ENCODE measurements at regions not wholly inside any gene's neighbourhood (a gene's known extent, or its start where the extent isn't known, plus 50 kb on each side); places are given as distances from the start of the nearest gene placed in this dataset.

DNA sequence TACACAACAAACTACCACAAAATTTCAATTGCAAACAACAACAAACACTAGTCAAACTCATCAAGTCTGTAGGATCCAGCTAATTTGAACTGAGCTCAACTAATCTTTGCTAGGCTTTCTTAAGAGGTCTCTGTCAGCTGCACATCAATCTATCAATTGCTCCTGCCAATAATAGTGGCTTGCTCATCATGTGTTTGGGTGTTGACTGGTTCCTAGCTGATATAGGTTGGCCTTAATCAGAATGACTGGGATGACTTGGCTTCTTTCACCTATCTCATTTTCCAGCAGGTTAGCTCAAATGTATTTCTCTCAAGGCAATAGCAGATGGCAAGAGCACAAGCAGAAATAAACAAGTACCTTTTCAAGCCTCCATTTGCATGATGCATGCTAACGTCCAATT, 370.3 kb upstream of the NFE2L3 start:
- TF ChIP-seq, protein P1, sequence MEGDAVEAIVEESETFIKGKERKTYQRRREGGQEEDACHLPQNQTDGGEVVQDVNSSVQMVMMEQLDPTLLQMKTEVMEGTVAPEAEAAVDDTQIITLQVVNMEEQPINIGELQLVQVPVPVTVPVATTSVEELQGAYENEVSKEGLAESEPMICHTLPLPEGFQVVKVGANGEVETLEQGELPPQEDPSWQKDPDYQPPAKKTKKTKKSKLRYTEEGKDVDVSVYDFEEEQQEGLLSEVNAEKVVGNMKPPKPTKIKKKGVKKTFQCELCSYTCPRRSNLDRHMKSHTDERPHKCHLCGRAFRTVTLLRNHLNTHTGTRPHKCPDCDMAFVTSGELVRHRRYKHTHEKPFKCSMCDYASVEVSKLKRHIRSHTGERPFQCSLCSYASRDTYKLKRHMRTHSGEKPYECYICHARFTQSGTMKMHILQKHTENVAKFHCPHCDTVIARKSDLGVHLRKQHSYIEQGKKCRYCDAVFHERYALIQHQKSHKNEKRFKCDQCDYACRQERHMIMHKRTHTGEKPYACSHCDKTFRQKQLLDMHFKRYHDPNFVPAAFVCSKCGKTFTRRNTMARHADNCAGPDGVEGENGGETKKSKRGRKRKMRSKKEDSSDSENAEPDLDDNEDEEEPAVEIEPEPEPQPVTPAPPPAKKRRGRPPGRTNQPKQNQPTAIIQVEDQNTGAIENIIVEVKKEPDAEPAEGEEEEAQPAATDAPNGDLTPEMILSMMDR (IDR thresholded peaks at IDR 0.05 in 4 of 5, conservative IDR thresholded peaks at IDR 0.05 in 1 of 5): no peak
- no peak for TF ChIP-seq POLR2A (IDR thresholded peaks at IDR 0.05)

Data from gastrocnemius medialis (tissue), 4 donors.